GM18858 (cell line): ENCODE measurements at regions not wholly inside any gene's neighbourhood (a gene's known extent, or its start where the extent isn't known, plus 50 kb on each side); places are given as distances from the start of the nearest gene placed in this dataset.
A peak's percentile ranks its signal among the peaks of the same experiment; 100 is the strongest.

ENCODE experiments used
- ATAC-seq: cut with Tn5 transposase; IDR thresholded peaks from one replicate; pipeline ENCODE4 v1.9.1; 2021; ENCODE audit not compliant: unreplicated experiment

DNA sequence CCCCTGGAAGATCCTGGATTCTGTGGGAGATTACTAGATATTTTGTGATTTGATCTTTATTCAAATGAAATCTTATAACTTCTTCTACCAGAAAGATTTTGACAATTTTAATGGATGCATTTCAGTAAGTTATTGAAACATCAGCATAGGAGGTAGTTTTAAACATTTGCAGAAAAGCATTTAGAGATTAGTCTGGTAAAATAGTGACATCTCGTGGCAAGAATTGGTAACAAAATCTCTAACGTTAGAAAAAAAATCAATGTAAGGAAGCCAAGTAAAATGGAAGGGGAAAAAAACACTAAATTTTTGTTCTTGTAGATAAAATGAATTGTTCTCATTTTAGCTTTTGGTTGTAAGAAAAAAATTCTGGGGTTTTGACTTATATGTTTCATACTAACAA lies 73.3 kb downstream of the TASL start:
- no peak for ATAC-seq

DNA sequence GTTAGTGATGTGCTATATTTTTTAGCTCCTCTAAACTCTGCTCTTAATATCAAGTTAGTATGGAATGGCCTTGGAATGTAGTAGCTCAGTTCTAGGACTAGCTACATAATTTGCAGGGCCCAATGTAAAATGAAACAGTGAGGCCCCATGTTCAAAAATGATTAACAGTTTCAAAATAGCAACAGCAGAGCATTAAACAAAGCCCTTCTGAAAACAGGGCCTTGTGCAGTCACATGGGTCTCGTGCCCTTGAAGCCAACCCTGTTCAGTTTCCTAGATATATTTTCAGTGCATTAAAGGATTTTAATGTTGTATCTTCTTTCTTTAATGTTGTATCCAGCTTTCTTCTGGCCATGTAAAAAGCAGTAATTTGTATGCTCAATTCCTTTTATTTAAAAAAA lies 82.1 kb downstream of the TASL start:
- ATAC-seq = no peak

DNA sequence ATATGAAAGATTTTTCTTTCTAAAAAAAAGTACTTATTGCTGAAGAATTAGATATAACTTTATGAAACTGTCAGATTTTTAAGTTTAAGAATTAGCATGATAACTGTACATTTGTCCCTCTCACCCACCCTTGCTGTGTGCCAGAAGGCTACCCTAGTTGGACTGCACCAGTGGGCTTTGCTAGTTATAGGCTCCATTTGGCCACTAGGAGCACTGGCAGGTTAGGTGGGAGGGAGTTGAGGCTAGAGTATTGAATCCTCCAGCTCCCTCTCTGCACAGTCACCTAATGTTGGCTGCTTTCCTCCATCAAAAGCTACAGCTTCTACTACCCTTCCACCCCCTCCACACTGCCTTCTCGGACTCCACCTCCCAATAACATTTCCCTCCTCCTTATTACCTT lies 84.2 kb downstream of the TASL start:
- no peak for ATAC-seq

DNA sequence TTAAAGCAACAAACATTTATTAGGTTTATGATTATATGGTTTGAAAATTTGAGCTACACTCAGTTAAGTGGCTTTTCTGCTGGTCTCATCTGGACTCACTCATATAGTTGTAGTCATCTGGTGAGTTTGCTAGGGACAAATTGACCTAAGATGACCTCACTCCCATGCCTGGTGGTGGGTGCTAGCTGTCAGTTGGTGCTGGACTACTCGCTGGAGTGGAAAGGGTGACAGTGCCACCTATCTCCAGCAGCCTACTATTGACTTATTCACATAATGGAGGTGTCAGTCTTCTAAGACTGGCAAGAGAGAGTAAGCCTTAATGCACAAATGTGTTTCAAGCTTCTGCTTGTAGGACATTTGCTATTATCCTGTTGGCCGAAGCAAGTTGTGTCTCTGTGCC lies 88.2 kb downstream of the TASL start:
- no peak for ATAC-seq

DNA sequence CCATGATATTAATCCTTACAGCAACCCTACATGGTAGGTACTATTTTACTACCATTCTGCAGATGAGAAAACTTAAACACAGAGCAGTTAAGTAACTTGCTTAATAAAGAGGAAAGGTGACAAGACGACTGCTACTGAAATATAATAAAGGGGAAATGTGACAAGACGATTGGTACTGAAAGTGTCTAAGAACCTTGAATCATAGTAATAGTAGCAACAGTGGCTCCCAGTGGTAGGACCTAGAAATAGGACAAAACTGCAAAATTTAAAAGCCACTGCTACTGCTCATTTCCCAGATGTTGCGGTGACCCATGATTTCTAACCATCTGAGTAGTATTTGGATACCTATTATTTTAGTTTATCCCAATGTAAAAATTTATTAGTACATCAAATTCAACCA lies 89.5 kb downstream of the TASL start:
- peak; percentile 77 for ATAC-seq

DNA sequence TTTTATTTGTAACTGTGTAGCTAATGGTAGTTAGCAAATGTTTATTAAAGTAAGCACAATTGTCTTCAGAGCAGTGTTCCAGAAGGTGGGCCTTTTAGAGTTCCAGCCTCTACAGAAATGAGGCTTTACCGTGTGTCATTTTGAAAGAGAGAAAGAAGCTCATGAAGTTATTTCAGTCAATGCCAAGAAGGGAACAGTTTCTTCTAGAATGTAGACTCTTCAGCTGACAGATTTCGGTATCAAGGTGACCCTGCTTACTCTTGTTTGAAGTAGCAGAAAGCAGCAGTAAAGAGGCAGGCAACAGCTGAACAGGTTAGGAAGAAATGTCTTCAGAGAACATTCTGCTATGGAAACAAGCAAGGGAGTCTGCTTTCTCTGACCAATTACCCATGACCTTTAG lies 93.6 kb downstream of the TASL start:
- peak; percentile 72 for ATAC-seq

DNA sequence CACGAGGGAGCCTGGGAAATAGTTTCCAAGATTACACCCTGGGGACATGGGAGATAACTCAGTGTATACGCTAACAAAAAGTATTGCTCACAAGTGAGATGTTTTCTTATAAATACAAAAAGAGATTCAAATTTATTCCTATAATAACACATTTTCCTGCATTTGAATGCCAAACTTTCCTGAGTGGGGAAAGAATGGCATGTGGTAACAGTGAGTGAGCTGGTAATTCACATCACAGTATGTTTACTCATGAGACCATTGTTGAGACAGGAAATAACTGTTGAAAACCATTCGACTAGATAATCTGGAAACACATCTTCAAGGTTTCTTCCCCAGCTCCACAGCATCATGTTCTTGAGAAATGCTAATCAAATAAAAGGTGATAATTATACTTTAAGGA lies 109.1 kb downstream of the TASL start:
- ATAC-seq = no peak
